Epithelial cell of esophagus (primary cell): ENCODE measurements at regions not wholly inside any gene's neighbourhood (a gene's known extent, or its start where the extent isn't known, plus 50 kb on each side); places are given as distances from the start of the nearest gene placed in this dataset.

Source experiments
- DNase-seq: peaks from one replicate; pipeline ENCODE4 v3.0.0; 2010; ENCODE audit warnings: low read depth
- H3K4me3 ChIP-seq: 2 replicates; pipeline ENCODE4 v1.5.1; 2011; ENCODE audit warnings: mild to moderate bottlenecking, low read length, control low read depth
- TF ChIP-seq, protein P1 (sequence below): IDR thresholded peaks from 2 replicates; pipeline ENCODE4 v1.5.1; 2011; ENCODE audit warnings: low read depth, mild to moderate bottlenecking, low read length, control low read depth, inconsistent platforms; ENCODE audit not compliant: insufficient read depth; ENCODE audit errors: missing control alignments

DNA sequence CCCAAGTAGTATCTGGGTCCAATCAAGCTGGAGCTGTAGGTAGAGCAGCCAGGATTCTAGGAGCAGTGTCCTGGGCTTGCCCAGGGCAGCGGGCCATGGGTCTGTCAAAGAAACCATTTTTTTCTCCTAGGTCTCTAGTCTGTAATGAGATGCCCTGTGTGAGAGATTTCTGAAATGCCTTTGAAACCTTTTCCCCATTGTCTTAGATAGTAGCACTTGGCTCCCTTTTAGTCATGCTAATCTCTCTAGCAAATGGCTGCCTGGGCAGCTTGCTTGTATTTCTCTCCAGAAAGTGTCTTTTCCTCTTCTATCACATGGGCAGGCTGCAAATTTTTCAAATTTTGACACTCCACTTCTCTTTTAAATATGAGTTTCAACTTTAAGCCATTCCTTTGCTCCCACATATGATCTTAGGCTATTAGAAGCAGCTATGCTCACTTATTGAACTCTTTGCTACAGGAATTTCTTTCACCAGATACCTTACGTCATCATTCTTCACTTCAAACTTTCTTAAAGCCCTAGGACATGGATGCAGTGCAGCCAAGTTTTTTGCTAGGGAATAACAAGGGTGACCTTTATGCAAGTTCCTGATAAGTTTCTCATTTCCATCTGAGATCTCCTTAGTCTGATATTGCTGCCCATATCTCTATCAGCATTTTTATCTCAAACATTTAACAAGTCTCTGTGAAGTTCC, 890.2 kb upstream of the VRK2 start:
- DNase-seq, result no peak
- TF ChIP-seq, protein P1, sequence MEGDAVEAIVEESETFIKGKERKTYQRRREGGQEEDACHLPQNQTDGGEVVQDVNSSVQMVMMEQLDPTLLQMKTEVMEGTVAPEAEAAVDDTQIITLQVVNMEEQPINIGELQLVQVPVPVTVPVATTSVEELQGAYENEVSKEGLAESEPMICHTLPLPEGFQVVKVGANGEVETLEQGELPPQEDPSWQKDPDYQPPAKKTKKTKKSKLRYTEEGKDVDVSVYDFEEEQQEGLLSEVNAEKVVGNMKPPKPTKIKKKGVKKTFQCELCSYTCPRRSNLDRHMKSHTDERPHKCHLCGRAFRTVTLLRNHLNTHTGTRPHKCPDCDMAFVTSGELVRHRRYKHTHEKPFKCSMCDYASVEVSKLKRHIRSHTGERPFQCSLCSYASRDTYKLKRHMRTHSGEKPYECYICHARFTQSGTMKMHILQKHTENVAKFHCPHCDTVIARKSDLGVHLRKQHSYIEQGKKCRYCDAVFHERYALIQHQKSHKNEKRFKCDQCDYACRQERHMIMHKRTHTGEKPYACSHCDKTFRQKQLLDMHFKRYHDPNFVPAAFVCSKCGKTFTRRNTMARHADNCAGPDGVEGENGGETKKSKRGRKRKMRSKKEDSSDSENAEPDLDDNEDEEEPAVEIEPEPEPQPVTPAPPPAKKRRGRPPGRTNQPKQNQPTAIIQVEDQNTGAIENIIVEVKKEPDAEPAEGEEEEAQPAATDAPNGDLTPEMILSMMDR, result no peak
- H3K4me3 ChIP-seq, result no peak overlapping the region

DNA sequence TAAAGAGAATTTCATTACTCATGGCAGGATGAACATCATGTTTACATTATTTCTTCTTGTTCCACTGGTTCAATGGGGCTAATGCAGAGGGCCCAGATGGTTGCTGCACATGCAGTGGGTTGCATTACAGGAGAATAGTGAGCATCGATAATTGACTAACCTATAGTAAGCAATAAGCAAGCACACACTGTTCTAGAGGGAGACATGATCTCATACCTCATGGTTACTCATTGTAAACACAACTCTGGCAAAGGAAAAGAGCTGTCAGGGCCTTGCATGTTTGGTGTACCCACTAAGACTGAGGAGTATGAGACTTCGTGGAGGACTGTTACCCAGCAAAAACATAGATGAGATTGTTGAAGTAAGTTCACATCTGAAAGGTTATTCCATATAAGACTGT, 885.6 kb upstream of the VRK2 start:
- DNase-seq, result peak; percentile 76
- TF ChIP-seq, protein P1, result no peak
- H3K4me3 ChIP-seq, result no peak overlapping the region

DNA sequence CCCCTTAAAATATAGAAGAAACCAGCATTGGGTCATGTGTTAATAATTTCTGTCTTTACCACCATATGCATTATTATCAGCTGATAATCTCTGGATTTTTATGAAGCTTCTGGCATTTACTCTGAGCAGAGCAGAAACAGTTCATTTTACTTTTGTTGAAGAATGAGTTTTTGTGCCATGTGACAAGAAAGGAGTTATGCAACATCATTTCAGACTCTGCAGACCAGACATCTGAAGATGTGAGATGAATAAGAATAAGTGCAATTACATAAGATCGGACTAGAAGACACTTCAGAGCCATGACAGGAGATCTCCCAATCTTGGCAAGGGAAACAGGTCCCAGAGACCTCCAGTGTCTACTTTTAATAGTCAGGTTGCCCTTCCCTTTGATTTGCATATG, 869.4 kb upstream of the VRK2 start:
- TF ChIP-seq, protein P1, result no peak
- DNase-seq, result no peak
- no peak overlapping the region for H3K4me3 ChIP-seq

DNA sequence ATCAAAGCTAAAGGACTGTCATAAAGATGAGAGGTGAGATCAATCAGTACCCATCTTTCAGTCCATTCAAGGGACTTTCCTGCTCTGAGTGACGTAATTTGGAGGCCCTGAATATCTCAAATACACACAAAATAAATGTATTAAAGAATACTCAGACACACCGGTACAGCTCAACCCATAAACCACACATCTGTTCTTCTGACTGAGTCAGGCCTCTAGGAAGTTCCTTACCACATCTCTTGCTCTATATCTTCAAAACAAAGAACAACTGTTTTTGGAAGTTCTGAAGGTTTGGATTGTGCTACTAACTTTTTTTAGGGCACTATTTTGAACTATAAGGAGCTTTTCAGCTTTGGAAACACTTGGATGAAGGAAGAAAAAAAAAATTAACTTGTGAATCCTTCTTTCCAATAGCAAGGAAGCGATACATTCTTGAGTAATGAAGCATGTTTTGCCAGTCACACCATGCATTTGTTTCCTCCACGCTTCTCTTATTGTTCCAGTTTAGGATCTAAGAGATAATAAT, 866.5 kb upstream of the VRK2 start:
- TF ChIP-seq, protein P1, result no peak
- no peak overlapping the region for H3K4me3 ChIP-seq
- peak; percentile 69 for DNase-seq

DNA sequence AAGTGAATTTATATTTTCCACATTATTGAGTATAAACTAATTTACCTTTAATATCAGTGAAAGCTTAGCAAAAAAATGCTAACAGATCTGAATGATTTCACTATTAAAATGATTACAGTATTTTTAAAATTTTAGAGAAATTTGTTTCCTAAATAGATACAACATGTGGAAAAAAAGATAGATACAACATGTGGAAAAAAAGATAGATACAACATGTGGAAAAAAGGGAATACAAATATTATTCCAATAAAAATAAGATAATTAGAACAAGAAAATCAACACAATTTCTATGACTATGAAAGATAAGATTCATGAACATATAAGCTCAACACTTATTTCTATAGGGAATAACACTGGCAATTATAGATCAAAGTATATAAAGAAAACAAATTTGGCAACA, 865.9 kb upstream of the VRK2 start:
- TF ChIP-seq, protein P1, result no peak
- DNase-seq, result no peak
- H3K4me3 ChIP-seq, result no peak overlapping the region

DNA sequence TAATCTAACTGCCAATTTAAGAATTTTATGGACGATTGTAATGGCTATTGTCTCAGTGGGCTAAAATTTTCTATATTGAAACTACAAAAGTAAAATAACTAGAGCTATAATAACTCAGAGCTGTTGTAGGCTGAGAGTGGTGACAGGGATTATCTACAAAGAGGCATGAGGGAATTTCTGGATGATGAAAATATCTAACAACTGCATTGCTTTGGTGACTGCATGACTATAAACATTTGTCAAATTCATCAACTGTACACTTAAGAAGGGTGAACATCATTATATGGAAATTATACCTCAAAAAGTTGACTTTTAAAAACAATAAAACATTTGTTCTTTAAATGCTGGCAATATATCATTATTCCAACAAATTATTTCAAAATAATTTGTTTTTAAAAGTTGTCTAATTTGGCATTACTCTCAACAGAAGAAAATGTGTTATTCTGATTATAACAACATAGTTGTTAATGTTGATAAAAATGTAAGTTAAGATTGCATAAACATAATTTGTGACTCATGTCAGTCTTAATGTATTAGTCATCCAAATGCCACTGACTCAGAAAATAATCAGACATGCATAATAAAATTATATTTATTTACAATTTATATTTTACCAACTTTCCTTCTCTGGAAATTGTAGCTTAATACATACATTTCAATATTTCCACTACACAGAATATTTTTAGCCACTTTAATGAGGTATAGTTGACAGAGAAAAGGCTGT, 865.1 kb upstream of the VRK2 start:
- TF ChIP-seq, protein P1, result no peak
- no peak overlapping the region for H3K4me3 ChIP-seq
- peak; percentile 69 for DNase-seq
